ENCODE measurements at regions not wholly inside any gene's neighbourhood (a gene's known extent, or its start where the extent isn't known, plus 50 kb on each side); places are given as distances from the start of the nearest gene placed in this dataset.

GRCh38 chr6:3596766-3597165, 139.9 kb upstream of the SLC22A23 start:
- in situ Hi-C loops (cut with MboI; ENCODE audit: low sequenced_read_pairs) (no loop called here), dilution Hi-C loops (cut with HindIII; ENCODE audit: low sequenced_read_pairs, unreplicated experiment) (no loop called here), intact Hi-C loops (cut with micrococcal nuclease) (no loop called here)
- Histone ChIP-seq H2BK20ac (ENCODE audit: low read depth, low read length) (no peak overlapping the region), H2AFZ (replicated peaks; ENCODE audit: low read length, poor library complexity) (no peak overlapping the region), H3K27me3 (ENCODE audit: control insufficient read depth, insufficient read depth, low read length) (peaks cover 16% of the 10 kb centered on the region), H3K4me1 (ENCODE audit: control insufficient read depth, insufficient read depth, low read length) (peaks cover 2% of the 10 kb centered on the region; the same call in 1 of the 2 replicates), H3K4me2 (ENCODE audit: low read depth, low read length) (no peak overlapping the region), H3K56ac (ENCODE audit: extremely low read depth, insufficient read depth, low read length) (no peak overlapping the region), H3K36me3 (ENCODE audit: control insufficient read depth, insufficient read depth, low read length) (no peaks in the 10 kb centered on the region), H4K91ac (ENCODE audit: insufficient read depth, low read depth, low read length) (no peak overlapping the region), H3K79me1 (ENCODE audit: low read depth in 1 of 2, low read length in 2 of 2) (no peaks in the 10 kb centered on the region), H3K23ac (ENCODE audit: low read depth, low read length) (no peak overlapping the region), H3K27ac (ENCODE audit: insufficient read depth, low read length) (no peak overlapping the region), H2BK15ac (ENCODE audit: low read depth, low read length) (no peak overlapping the region), H4K5ac (ENCODE audit: low read depth, low read length) (no peak overlapping the region), H3K18ac (ENCODE audit: low read depth, low read length) (no peak overlapping the region), H2BK5ac (ENCODE audit: low read depth, low read length, poor library complexity, severe bottlenecking) (no peak overlapping the region), H2AK9ac (replicated peaks; ENCODE audit: low read depth, low read length, poor library complexity) (no peak overlapping the region), H3K4ac (ENCODE audit: low read depth, low read length) (no peak overlapping the region), H4K8ac (ENCODE audit: low read depth in 2 of 2, low read length in 2 of 2) (no peak overlapping the region), H2AK5ac (ENCODE audit: low read depth, low read length) (no peak overlapping the region), H3K14ac (replicated peaks; ENCODE audit: low read depth, low read length) (no peak overlapping the region), H4K20me1 (ENCODE audit: insufficient read depth, low read length) (no peaks in the 10 kb centered on the region), H3K4me3 (ENCODE audit: insufficient read depth, low read depth, low read length) (no peak overlapping the region), H3K9me1 (ENCODE audit: insufficient read depth, low read length) (peaks cover 3% of the 10 kb centered on the region; the same call in 1 of the 2 replicates), H3K9ac (ENCODE audit: low read depth, low read length) (no peak overlapping the region), H2BK120ac (ENCODE audit: low read depth, low read length) (no peak overlapping the region), H3K9me3 (ENCODE audit: control insufficient read depth, insufficient read depth, low read length) (peaks cover 2% of the 10 kb centered on the region)
- POLR2A ChIA-PET (ENCODE audit: unreplicated experiment), result no interaction called here
- ATAC-seq (ENCODE audit: low read depth) (no peak), DNase-seq (no peak)
- TF ChIP-seq RCOR1 (IDR thresholded peaks at IDR 0.05; ENCODE audit: insufficient replicate concordance, low read length) (no peak), CHD1 (IDR thresholded peaks at IDR 0.05; ENCODE audit: low read depth, low read length) (no peak), FOS (IDR thresholded peaks at IDR 0.05; ENCODE audit: low read depth, low read length) (no peak), RAD21 (IDR thresholded peaks at IDR 0.05; ENCODE audit: low read length) (no peak), ELK1 (IDR thresholded peaks at IDR 0.05; ENCODE audit: borderline replicate concordance, low read depth, low read length) (no peak), SMC3 (IDR thresholded peaks at IDR 0.05; ENCODE audit: low read depth, low read length) (no peak), BHLHE40 (IDR thresholded peaks at IDR 0.05; ENCODE audit: low read depth, low read length) (no peak), MXI1 (IDR thresholded peaks at IDR 0.05; ENCODE audit: borderline replicate concordance, low read depth, low read length) (no peak), MAFK (IDR thresholded peaks at IDR 0.05; ENCODE audit: low read depth, low read length) (no peak)
- BruUV-seq (replicated peaks), result no TSS peak
- CTCF ChIA-PET, result interaction anchor here (0.6 kb wide), 1 partner anchor 1897 kb away, joined by 3 read pairs; no protein-coding TSS in a partner anchor
- 83% methylated on average over 1 of the region's 6 CpGs; no CpG with 5 or more reads in 1 of the 2 experiments for WGBS, 2 experiments (ENCODE audit: extremely low coverage in 2 of 2, insufficient read length in 1 of 2)
